ENCODE measurements at regions not wholly inside any gene's neighbourhood (a gene's known extent, or its start where the extent isn't known, plus 50 kb on each side); places are given as distances from the start of the nearest gene placed in this dataset.
A peak's percentile ranks its signal among the peaks of the same experiment; 100 is the strongest.
"Not testable (repeated sequence)": the region's sequence is repeated elsewhere in the genome, so short reads cannot be mapped to it uniquely, and the experiment has no call there.

DNA sequence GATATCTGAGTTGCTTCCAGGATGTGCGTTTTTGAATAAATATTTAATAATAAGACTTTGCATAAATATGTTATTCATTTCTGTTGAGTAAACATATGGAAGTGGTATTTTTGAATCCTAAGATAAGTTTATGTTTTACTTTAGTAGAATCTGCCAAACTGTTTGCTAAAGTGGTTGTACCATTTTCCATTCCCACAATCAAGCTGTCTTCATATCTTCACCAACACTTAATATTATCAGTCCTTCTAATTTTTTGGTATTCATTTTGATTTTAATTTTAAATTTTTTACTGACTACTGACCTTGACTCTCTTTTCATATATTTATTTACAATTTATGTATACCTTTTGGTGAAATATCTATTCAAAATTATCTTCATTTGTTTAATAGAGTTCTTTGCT is 293.9 kb upstream of the PTCHD4 start:
- no peak for DNase-seq (ENCODE audit: low read depth)

DNA sequence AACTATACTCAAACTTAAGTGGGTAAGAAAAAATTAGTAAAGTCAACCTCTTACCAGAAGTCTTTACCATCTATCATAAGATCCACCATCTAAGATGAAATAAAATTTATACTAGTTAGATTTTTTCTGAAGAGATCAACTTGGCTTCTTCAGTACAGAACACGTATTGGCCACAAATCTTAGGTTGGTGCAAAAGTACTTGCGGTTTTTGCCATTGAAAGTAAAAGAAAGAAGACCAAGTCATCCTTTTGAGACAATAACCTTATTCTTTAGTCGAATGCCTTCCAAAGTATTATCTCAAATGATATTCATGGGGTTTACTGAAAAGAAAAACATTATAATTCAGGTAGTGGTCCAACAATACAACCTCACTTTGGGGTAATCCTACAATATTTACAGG is 292.6 kb upstream of the PTCHD4 start:
- no peak for DNase-seq (ENCODE audit: low read depth)

DNA sequence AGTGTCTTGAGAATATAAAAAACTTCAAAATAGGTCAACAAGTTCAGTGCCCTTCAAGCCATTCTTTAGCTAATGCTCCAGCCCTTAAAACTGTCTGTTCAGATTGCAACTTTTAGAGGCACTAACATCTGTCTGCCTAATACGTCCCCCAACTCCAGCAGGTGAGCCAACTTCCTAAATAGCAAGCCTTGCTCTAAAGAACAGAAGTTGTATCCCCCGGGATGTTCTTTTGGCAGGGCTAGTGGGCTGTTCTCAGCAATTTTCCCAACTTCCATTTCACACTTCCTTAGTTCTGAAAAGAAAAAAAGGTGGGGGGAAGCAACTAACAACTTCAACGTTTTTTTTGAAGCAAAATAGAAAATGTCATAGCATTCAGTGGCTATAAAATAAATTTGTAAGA is 290.0 kb upstream of the PTCHD4 start:
- peak; percentile 75 for DNase-seq (ENCODE audit: low read depth)

DNA sequence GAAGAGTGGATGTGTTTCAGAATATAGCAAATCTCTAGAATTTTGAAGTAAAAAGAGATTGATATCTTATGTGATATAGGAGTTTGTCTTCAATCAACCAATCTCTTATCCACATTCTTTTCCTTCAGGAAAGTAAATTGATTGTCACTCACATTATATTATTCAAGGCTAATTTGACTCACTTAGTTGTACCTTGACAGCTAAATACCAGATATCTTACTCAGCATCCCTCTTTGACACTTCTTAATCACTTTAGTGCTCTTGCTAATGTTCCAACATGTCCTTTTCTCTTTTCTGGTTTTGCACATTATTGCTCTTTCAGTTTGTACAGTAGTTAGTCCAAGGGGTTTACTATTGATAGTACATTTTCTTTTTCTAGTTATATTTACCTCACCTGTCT is 286.9 kb upstream of the PTCHD4 start:
- no peak for DNase-seq (ENCODE audit: low read depth)

DNA sequence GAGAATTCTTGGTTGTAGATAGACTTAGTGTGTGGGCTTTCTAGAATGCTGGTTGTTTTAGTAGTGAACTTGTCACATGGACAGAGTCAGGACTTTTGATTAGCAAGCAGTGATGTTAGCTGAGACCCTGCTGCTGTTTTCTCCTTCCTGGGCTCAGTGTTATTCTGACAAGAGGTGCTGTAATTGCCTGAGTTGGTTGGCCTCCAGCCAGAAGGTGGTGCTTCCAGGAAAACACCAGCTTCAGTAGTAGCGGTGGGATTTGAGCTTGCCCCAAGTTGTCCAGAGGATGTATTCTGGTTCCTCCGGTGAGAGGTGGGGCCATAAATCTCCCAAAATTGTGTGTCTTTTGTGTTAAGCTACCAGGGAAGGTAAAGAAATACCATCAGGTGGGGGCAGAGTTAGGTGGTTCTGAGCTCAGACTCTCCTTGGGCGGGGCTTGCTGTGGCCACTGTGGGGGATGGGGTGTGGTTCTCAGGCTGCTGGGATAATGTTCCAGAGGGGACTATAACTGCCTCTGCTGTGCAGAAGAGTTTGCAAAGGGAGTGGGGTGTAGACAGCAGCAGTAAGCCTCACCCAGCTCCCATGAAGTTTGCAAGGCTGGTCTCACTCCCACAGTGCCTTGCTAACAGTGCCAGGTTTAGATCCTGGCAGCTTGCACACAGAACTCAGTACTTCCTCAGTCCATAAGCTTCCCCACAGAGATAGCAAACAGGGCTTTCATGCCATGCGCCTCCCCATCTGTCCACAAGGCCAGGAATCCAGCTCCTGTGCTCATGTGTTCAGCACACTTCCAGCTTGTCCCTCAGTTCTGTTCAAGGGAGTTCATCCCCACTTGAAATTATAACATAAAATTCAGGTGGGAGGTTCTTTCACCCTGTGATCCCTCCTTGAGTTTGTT is 278.4 kb upstream of the PTCHD4 start:
- DNase-seq (ENCODE audit: low read depth), result no peak

DNA sequence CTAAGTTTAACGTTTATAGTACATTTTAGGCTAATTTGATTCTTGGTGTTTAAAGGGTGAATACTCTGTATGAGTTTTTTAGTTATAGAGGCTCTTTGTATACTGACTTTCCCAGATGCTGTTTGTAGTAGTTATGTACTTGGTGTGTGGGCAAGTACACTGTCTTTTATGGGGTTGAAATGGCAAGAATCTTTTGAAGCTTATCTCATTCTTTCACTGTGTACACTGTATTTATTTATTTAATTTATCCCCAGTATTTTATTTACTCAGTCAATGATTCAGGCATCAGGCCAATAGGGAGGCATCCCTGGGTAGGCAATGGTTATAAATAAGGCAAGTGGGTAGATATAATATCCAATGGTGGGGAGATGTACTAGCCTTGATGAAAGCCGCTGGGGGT is 277.0 kb upstream of the PTCHD4 start:
- no peak for DNase-seq (ENCODE audit: low read depth)

DNA sequence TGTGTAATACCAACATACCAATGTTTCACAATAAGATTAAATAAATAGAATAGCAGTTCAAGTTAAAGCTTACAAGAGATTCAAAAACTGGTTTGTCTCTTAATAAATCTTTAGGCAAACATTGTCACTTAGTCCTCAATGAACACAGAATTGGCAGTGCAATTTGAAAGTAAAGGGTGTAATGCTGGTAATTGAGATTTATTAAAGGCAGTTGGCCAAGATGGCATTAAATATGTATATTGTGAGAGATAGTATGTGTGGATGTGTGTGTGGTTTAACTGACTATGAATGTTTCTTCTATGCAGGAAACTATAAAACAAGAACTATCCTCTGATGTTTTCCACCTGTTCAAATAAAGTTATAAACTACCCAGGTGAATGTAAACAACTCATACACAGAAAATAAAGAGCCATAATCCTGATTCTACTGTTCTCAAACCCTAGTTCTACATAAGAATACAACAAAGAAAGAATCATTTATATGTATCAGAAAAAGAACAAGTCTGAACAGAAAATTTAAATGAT is 267.9 kb upstream of the PTCHD4 start:
- no peak for DNase-seq (ENCODE audit: low read depth)

DNA sequence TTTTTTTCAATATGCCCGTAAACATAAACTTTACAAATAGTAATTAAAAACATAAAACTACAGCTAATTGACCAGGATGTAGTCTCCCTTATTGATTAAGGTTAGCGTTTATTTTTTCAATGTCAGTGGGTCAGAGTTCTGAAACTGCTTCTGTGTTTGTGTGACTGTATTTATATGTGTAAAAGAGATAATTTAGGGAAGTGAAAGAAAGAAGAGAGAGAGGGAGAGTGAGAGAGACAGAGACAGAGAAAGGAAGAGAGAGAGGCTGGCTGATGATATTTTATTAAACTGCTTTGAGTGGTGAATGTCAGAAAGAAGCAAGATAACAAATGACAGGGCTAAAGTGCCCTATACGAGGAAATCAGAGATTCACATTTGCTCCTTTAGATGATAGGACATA is 266.1 kb upstream of the PTCHD4 start:
- no peak for DNase-seq (ENCODE audit: low read depth)

DNA sequence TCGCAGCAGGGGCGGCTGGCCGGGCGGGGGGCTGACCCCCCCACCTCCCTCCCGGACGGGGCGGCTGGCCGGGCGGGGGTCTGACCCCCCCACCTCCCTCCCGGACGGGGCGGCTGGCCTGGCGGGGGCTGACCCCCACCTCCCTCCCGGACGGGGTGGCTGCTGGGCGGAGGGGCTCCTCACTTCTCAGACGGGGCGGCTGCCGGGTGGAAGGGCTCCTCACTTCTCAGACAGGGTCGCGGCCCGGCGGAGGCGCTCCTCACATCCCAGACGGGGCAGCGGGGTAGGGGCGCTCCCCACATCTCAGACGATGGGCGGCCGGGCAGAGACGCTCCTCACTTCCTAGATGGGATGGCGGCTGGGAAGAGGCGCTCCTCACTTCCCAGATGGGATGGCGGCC is 260.2 kb upstream of the PTCHD4 start:
- not testable (repeated sequence) for DNase-seq (ENCODE audit: low read depth)

DNA sequence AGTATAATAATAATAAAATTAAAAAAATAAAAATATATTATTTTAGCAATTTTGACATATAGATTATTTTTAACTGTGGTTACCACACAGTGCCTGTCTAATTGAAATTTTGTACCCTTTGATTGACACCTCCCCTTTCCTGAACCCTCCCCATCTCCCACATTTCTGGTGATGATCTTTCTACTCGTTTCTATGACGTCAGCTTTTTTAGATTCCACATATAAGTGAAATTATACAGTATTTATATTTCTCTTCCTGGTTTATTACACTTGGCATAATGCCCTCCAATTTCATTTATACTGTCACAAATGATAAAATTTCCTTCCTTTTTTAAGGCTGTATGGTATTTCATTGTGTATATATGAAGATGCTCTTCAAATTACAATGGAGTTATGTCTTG is 258.1 kb upstream of the PTCHD4 start:
- DNase-seq (ENCODE audit: low read depth), result no peak

DNA sequence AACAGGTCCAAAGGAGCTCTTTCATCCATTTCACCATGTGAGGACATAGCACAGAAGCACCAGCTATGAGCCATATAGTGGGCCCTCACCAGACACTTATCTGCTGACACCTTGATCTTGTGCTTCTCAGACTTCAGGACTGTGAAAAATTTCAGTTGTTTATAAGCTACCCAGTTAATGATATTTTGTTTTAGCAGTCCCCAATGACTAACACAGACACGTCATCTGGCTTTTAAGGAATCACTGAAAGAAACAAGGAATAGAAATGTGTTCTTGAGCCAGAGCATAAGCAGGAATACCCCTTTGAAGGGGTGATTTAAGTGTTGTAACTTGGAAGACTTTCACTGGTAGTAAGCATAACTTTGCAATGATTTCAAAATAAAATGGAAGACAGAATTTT is 214.7 kb upstream of the PTCHD4 start:
- no peak for DNase-seq (ENCODE audit: low read depth)

DNA sequence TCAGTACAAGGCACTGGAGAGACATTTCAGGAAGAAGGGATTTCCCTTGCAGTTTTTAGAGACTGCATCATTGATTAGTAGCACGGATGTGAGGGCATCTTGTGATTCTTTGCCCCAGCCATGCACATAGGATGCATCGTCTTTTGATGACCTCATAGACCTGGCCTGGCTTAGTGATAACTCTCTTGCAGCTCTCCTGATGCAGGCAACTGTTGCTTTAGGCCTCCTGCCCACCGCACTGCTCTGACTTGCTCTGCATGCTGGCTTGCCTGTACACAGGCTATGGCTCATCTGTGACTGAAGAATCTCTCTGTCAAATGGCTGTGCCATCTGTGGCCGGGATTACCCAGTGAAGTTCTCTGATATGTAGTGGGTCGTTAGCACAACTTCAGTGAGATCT is 207.7 kb upstream of the PTCHD4 start:
- DNase-seq (ENCODE audit: low read depth), result no peak

DNA sequence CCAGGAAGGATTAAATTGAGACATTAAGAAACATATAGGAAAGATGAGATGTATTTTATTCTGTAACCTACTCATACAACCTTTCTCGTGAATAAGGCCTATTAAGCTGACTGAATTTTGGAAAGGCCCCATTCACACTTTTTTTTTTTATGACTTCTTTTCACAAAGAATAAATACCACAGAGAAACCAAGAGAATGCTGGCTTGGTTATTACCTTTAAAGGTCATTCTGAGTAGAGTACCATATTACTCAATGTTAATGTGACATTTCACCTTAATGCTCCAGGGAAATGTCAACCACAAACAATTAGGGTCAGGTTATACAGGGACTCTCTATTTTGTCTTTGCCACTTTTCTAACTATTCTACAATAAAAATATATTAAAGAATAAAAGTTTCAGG is 204.9 kb upstream of the PTCHD4 start:
- no peak for DNase-seq (ENCODE audit: low read depth)

DNA sequence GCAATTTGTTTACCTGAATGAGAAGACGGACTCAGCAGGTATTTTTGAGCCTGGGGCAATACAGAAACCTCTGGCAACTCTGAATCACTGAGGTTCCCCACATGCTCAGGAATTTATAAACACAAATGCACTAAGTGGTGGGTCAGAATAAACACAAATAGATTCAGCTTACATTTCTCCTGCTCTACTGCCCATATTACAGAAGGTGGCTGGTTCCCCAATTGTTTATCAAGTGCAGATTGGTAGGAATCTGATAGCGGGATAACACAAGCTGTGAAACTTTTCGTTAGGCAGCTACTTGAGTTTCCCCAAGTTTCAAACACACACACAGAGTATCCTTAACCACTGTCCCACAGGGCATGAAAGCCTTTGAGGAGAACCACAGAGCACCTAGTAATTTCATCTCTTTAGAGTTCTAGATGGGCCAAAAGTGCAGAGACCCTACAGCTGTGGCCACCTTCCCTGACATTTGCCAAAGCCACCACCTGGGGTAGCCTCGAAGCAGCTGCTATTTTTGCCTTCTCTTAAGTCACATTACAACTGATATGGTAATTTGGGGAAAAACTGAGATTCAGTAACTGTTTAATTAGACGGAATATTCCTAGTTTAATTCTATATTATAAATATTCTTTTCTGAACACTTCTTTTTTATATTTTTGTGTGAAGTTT is 204.2 kb upstream of the PTCHD4 start:
- no peak for DNase-seq (ENCODE audit: low read depth)

DNA sequence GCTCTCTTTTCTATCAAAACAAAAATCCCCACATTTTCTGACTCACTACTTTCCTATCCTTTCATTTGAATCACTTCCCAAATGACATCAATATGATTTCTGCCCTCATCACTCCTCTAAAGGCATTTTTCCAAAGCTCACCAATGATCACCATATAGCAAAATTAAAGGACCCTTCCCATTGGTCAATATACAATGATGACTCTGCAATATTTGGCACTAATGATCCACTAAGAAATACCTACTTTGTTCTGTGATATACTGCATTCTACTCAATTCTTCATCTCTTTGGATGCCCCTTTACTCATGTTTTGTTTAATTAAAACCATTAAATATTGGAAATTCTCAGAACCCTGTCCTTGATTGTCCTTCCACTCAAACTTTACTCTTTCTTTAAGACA is 200.3 kb upstream of the PTCHD4 start:
- no peak for DNase-seq (ENCODE audit: low read depth)

DNA sequence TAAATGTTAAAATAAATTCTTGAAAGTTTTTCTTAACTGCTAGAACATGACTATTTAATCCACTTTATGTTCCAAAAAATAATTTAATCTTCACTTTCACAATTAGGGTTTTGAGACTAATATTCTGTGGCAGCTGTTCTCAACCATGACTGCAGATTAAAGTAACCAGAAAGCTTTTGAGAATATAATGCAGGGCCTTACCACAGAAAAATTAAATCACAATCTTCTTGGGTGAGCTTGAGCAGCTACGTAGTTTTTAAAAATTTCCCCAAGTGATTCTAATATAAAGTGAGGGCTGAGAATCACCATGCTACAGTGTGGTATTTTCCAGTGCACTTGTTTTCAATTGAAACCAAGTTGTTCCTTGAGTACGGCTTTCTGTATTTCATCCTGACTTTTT is 196.6 kb upstream of the PTCHD4 start:
- no peak for DNase-seq (ENCODE audit: low read depth)

DNA sequence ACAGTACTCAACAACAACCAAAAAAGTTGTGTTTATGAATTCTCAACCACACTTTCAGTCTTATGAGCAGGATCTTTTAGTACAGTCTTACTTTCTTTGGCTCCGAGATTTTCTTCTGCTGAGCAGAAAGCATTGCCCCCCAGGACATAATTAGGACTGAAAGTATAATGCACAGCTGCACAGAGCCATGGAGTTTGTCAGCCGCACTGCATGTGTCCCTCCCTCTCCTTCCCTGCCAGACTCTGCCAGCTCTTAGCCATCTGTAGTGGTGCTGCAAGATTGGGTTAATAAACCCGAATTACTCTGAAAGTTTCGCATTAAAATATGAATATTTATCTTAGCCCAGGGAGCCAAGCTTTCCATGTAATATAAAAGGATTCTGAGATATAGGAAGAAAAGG is 179.6 kb upstream of the PTCHD4 start:
- no peak for DNase-seq (ENCODE audit: low read depth)

DNA sequence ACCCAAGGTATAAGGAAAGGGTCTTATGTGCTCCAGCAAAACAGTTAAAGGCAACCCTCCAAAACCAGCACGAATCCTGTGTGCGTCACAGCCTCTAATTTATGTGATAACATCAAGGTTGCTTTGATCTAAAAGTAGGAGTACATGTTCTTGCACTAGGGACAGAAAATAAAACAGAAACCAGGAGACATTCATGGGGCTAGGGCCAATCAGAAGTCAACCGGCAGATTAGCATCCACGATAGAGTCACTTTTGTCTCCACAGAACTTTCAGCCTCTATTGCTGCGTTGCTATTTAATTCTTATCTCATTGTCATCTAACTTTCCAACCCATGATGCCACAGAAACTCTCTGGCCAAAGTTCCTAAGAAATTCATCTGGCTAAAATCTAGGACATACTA is 178.8 kb upstream of the PTCHD4 start:
- DNase-seq (ENCODE audit: low read depth), result no peak

DNA sequence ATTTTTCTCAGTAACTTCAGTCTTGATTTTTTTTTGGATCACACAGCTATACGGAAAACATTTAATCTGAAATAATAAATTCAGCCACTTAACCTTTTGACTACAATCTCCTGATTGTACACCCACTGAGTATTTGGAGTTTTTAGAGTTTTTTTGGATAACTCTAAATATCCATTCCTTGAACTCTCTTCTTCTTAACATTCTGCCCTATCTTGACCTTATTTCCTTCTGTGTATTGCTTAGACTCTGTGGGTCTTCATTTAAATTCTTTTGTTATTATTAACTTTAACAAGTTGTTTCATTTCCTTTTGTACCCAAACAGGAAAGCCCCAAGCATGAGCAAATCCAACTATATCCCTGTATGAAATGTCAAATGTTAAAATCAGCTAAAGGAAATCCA is 170.2 kb upstream of the PTCHD4 start:
- DNase-seq (ENCODE audit: low read depth), result no peak

DNA sequence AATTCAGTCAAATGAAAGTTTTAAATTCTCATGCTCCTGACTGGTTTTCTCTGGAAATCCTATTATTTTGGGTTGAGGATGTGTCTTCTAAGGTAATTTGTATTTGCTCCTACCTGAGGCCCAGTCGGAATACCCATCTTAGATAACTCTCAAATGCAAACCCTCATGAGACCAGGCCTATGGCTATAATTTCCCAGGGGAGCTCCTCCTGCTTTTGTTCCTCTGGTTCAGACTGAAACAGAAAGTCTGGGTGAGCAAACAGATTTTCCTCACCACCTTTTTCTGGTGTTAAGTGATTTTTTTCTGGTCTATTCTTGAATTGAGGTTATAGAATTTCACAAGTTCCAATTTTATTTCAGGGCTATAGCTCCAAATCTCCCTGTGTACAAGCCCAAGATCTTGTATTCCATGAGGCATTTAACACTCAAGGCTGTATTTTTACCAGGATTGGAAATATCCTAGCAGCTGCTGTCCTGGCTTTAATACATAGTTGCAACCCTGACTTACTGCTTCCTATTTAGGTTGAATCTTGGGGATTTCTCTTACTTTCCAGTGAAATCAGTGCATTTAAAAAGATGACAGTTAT is 169.1 kb upstream of the PTCHD4 start:
- DNase-seq (ENCODE audit: low read depth), result no peak

DNA sequence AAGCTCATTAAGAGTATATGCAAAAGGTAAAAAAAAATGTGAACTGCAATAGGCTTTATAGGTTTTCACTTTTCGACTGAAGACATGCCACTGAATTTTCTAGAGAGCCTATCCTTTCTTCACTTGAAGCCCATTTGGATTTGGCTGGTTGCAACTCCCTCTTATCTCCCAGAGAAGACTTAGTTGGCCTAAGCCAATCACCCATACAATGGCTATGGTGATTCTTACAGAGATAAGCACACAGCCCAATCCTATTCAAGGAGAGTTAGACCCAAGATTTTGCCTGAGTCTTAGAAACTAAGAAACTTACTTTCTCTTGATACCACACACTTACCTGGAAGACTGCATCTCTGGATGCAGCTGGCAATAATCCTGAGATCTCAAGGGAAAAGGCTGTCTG is 167.3 kb upstream of the PTCHD4 start:
- no peak for DNase-seq (ENCODE audit: low read depth)

DNA sequence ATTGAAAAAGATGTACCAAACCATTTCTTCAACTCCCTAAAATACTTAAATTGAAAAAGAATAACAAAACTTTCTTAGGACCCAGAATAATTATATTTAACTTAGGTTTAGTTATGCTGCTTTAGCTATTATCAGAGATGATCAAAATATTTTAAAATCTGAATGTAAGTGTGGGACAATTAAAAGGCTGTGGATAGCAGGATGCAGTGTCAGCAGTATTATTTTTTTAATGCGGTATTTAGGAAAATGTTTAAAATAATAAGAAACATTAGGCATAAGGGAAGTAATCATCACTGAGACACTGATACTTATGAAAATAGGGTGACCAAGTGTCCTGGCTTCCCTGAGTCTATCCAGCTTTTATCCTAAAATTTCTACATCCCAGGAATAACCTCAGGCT is 161.5 kb upstream of the PTCHD4 start:
- DNase-seq (ENCODE audit: low read depth), result no peak

DNA sequence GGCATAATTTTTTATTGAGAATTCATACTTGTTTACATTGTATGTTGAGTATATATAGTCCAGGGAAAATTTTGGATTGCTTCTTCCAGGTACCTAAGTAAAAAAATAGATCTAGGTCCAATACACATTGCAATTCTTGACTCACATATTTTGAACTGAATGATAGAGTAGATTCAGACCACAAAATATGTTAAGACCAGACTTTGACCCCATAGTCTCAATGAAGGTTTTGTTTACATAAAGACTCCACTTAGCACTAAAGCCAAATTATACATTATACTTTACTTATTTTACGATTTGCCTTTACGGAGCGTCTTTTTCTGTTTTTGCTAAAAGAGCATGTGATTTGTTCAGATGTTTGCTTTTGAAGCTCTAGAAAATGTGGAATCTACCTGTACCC is 144.1 kb upstream of the PTCHD4 start:
- no peak for DNase-seq (ENCODE audit: low read depth)

Data from forelimb muscle (tissue), 1 donor.